MCF 10A (cell line): ENCODE measurements at regions not wholly inside any gene's neighbourhood (a gene's known extent, or its start where the extent isn't known, plus 50 kb on each side); places are given as distances from the start of the nearest gene placed in this dataset.

ENCODE experiments used
- BruUV-seq: library from RNA; stranded (reverse); fragments of 400-500 nt; replicated peaks from 2 replicates; lab custom pipeline; 2021; lab: Mats Ljungman, UMichigan
- CTCF ChIA-PET: fragments of 300-600 bp; sonication (Branson Sonifier 250); formaldehyde crosslinking; extraction: SDS; loops from one replicate; lab custom pipeline; 2021; ENCODE audit warnings: antibody characterized with exemption, inconsistent platforms; lab: Yijun Ruan, JAX
- POLR2A ChIA-PET: fragments of 300-600, 350-650 bp; sonication (Branson Sonifier 250); formaldehyde crosslinking; extraction: SDS; loops from one replicate; lab custom pipeline; 2020; ENCODE audit warnings: antibody characterized with exemption, inconsistent platforms; lab: Yijun Ruan, JAX
- DNase-seq: peaks from one replicate; pipeline ENCODE4 v3.0.0-alpha.2; 2018; ENCODE audit not compliant: unreplicated experiment
- H3K27ac Mint-ChIP-seq: one replicate; pipeline ENCODE4 v1.8.0; 2022; ENCODE audit warnings: mild to moderate bottlenecking, low read depth, mixed read lengths; ENCODE audit not compliant: unreplicated experiment
- H3K27me3 Mint-ChIP-seq: one replicate; pipeline ENCODE4 v1.8.0; 2022; ENCODE audit warnings: mixed read lengths; ENCODE audit not compliant: insufficient read depth, unreplicated experiment
- H3K36me3 Mint-ChIP-seq: one replicate; pipeline ENCODE4 v1.8.0; 2022; ENCODE audit warnings: mild to moderate bottlenecking, moderate library complexity, mixed read lengths; ENCODE audit not compliant: insufficient read depth, unreplicated experiment
- H3K4me1 Mint-ChIP-seq: one replicate; pipeline ENCODE4 v1.8.0; 2022; ENCODE audit warnings: mixed read lengths; ENCODE audit not compliant: insufficient read depth, unreplicated experiment
- H3K4me3 Mint-ChIP-seq: one replicate; pipeline ENCODE4 v1.8.0; 2022; ENCODE audit warnings: mild to moderate bottlenecking, moderate library complexity, mixed read lengths; ENCODE audit not compliant: unreplicated experiment
- H3K9me3 Mint-ChIP-seq: one replicate; pipeline ENCODE4 v1.8.0; 2022; ENCODE audit warnings: mixed read lengths; ENCODE audit not compliant: unreplicated experiment
- CTCF ChIP-seq: fragments of 200-600 bp; IDR thresholded peaks from one replicate; pipeline ENCODE4 v1.8.0; 2022; ENCODE audit warnings: antibody characterized with exemption, mild to moderate bottlenecking; ENCODE audit not compliant: unreplicated experiment
- intact Hi-C: fragments of 100-400 bp; cut with micrococcal nuclease; formaldehyde crosslinking; loops from 2 replicates; pipeline ENCODE4 v1.14.1; 2022

GRCh38 chr4:28479666-28480065, 1619.0 kb downstream of the STIM2 start:
- no peak overlapping the region for H3K27ac Mint-ChIP-seq

GRCh38 chr4:28481565-28481964, 1620.9 kb downstream of the STIM2 start:
- H3K4me1 Mint-ChIP-seq, result no peaks in the 10 kb centered on the region
- H3K27me3 Mint-ChIP-seq, result no peaks in the 10 kb centered on the region
- H3K36me3 Mint-ChIP-seq, result no peaks in the 10 kb centered on the region
- H3K9me3 Mint-ChIP-seq, result no peaks in the 10 kb centered on the region
- no peak for DNase-seq
- no peak for TF ChIP-seq CTCF
- intact Hi-C loops, result no loop called here
- ChIA-PET CTCF (no interaction called here), POLR2A (no interaction called here)
- H3K4me3 Mint-ChIP-seq, result no peak overlapping the region
- BruUV-seq, result no TSS peak
- no peak overlapping the region for H3K27ac Mint-ChIP-seq

More at GRCh38 chr4:28479666-28480065, 1619.0 kb downstream of the STIM2 start:
- Mint-ChIP-seq H3K9me3 (no peaks in the 10 kb centered on the region), H3K4me3 (no peak overlapping the region), H3K36me3 (no peaks in the 10 kb centered on the region), H3K27me3 (no peaks in the 10 kb centered on the region), H3K4me1 (no peaks in the 10 kb centered on the region)
- BruUV-seq, result no TSS peak
- POLR2A ChIA-PET, result no interaction called here
- intact Hi-C loops, result no loop called here
- CTCF ChIA-PET, result no interaction called here
- DNase-seq, result no peak
- TF ChIP-seq CTCF, result no peak

GRCh38 chr4:28482580-28483270, 1622.1 kb downstream of the STIM2 start:
- H3K27ac Mint-ChIP-seq, result no peak overlapping the region
- no peaks in the 10 kb centered on the region for H3K36me3 Mint-ChIP-seq
- intact Hi-C loops, result no loop called here
- H3K27me3 Mint-ChIP-seq, result no peaks in the 10 kb centered on the region
- no peak for TF ChIP-seq CTCF
- ChIA-PET CTCF (interaction anchor here (0.5 kb wide), 1 partner anchor 299 kb away, joined by 3 read pairs; no protein-coding TSS in a partner anchor), POLR2A (no interaction called here)
- DNase-seq, result no peak
- no peaks in the 10 kb centered on the region for H3K9me3 Mint-ChIP-seq
- BruUV-seq, result no TSS peak
- H3K4me3 Mint-ChIP-seq, result no peak overlapping the region
- no peaks in the 10 kb centered on the region for H3K4me1 Mint-ChIP-seq

GRCh38 chr4:28488021-28488420, 1627.4 kb downstream of the STIM2 start:
- no peaks in the 10 kb centered on the region for H3K9me3 Mint-ChIP-seq
- intact Hi-C loops, result no loop called here
- no peaks in the 10 kb centered on the region for H3K4me1 Mint-ChIP-seq
- no peaks in the 10 kb centered on the region for H3K36me3 Mint-ChIP-seq
- ChIA-PET CTCF (no interaction called here), POLR2A (no interaction called here)
- DNase-seq, result no peak
- no peak overlapping the region for H3K4me3 Mint-ChIP-seq
- no peaks in the 10 kb centered on the region for H3K27me3 Mint-ChIP-seq
- TF ChIP-seq CTCF, result no peak
- no TSS peak for BruUV-seq
- no peak overlapping the region for H3K27ac Mint-ChIP-seq
